Neutrophil (primary cell): ENCODE measurements at regions not wholly inside any gene's neighbourhood (a gene's known extent, or its start where the extent isn't known, plus 50 kb on each side); places are given as distances from the start of the nearest gene placed in this dataset.

Source experiments
- H3K27ac ChIP-seq: fragments of 200-600 bp; sonication (generic); 2 replicates; pipeline ENCODE4 v1.5.1; 2016; ENCODE audit warnings: mild to moderate bottlenecking, moderate library complexity
- H3K27me3 ChIP-seq: fragments of 200-600 bp; sonication (generic); 2 replicates; pipeline ENCODE4 v1.6.0; 2016; ENCODE audit warnings: mild to moderate bottlenecking
- H3K36me3 ChIP-seq: fragments of 200-600 bp; sonication (generic); 2 replicates; pipeline ENCODE4 v1.5.1; 2017
- H3K4me1 ChIP-seq, 2 experiments: fragments of 200-600 bp in 1 of 2; sonication (generic) in 1 of 2; 1 replicate in 1 of 2; 2 replicates in 1 of 2; pipeline versions ENCODE4 v1.5.1 to v1.6.1; 2013 to 2016; ENCODE audit warnings: low read depth in 1 of 2, low read length in 1 of 2, mild to moderate bottlenecking in 1 of 2, moderate library complexity in 1 of 2; ENCODE audit not compliant: control insufficient read depth in 1 of 2, insufficient read depth in 1 of 2
- H3K4me3 ChIP-seq, 2 experiments: fragments of 200-600 bp in 1 of 2; sonication (generic) in 1 of 2; 1 replicate in 1 of 2; 2 replicates in 1 of 2; pipeline ENCODE4 v1.5.1; 2013 to 2016; ENCODE audit warnings: low read depth in 1 of 2, low read length in 1 of 2, mild to moderate bottlenecking in 1 of 2, moderate library complexity in 1 of 2
- H3K9me3 ChIP-seq: fragments of 200-600 bp; sonication (generic); 2 replicates; pipeline ENCODE4 v1.5.1; 2016
- TF ChIP-seq, protein P1 (sequence below): fragments of 200-600 bp; sonication (generic); IDR thresholded peaks from 2 replicates; pipeline ENCODE4 v1.5.1; 2016; ENCODE audit warnings: antibody characterized with exemption

GRCh38 chr3:5757213-5757804, 569.8 kb downstream of the EDEM1 start:
- H3K27me3 ChIP-seq = no peaks in the 10 kb centered on the region
- TF ChIP-seq, protein P1, sequence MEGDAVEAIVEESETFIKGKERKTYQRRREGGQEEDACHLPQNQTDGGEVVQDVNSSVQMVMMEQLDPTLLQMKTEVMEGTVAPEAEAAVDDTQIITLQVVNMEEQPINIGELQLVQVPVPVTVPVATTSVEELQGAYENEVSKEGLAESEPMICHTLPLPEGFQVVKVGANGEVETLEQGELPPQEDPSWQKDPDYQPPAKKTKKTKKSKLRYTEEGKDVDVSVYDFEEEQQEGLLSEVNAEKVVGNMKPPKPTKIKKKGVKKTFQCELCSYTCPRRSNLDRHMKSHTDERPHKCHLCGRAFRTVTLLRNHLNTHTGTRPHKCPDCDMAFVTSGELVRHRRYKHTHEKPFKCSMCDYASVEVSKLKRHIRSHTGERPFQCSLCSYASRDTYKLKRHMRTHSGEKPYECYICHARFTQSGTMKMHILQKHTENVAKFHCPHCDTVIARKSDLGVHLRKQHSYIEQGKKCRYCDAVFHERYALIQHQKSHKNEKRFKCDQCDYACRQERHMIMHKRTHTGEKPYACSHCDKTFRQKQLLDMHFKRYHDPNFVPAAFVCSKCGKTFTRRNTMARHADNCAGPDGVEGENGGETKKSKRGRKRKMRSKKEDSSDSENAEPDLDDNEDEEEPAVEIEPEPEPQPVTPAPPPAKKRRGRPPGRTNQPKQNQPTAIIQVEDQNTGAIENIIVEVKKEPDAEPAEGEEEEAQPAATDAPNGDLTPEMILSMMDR = no peak
- H3K27ac ChIP-seq = no peak overlapping the region
- no peaks in the 10 kb centered on the region for H3K9me3 ChIP-seq
- H3K4me3 ChIP-seq = no peak overlapping the region
- no peaks in the 10 kb centered on the region for H3K36me3 ChIP-seq
- H3K4me1 ChIP-seq = no peaks in the 10 kb centered on the region

DNA sequence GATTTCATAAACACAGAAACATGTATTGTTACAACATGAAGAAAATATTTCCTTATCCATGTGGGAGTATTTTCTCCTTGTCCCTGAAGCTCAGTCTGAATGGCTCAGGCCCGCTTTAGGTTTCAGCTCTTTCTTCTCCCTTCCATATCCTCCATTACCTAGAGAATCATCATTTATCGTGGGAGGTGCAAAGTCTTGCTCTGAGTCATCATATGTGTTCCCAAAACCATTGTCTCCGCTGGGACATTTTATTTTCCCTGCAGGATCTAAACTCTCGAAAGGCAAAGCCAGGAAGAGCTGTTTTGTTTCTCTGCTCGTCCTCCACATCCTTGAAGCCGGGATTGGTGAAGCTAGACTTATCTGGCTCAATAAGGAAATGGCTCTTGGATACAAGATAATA, 571.2 kb downstream of the EDEM1 start:
- H3K9me3 ChIP-seq = no peaks in the 10 kb centered on the region
- no peak overlapping the region for H3K27ac ChIP-seq
- TF ChIP-seq, protein P1 = no peak
- no peaks in the 10 kb centered on the region for H3K36me3 ChIP-seq
- no peaks in the 10 kb centered on the region for H3K27me3 ChIP-seq
- no peaks in the 10 kb centered on the region for H3K4me1 ChIP-seq
- H3K4me3 ChIP-seq = no peak overlapping the region

DNA sequence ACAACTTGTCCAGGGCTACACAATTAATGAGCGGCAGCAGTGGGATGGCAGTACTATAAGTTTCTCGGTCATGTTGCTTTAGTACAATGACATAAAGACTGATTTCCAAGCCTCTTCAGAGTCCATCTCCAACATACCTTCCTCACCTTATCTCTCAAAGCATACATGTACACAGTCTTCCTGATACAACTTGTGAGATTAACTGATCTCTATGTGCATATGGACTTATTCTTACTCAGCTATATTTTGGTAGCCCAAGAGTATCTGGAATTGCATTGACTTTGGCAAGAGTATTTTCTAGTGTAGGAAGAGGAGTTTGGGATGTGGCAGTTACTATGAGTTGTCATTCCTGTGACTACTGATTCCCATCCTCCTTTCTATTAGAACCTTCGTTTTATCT, 575.0 kb downstream of the EDEM1 start:
- H3K36me3 ChIP-seq = no peaks in the 10 kb centered on the region
- no peak overlapping the region for H3K4me3 ChIP-seq
- no peak overlapping the region for H3K27ac ChIP-seq
- H3K9me3 ChIP-seq = no peaks in the 10 kb centered on the region
- H3K4me1 ChIP-seq = no peaks in the 10 kb centered on the region
- H3K27me3 ChIP-seq = no peaks in the 10 kb centered on the region
- TF ChIP-seq, protein P1 = no peak

DNA sequence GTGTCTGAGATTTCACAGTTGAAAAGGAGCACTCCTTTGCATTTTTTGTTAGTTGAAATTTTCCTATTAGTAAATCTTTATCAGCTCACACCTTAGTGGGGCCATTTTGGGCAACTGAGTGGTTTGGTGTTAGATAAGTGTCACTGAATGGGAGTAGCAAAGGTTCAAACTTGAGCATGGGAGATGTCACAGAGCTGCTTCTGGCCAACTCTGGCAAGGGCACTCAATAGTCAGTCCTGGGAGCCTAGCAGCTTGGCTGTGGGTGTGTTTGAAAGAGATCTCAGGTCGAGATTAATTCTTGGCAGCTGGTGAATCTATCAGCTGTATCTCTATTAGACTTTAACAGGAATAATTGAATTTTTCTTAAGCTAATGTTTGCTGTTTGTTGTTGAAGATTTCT, 579.3 kb downstream of the EDEM1 start:
- no peak overlapping the region for H3K4me3 ChIP-seq
- H3K36me3 ChIP-seq = no peaks in the 10 kb centered on the region
- no peaks in the 10 kb centered on the region for H3K9me3 ChIP-seq
- no peak overlapping the region for H3K27ac ChIP-seq
- TF ChIP-seq, protein P1 = no peak
- H3K4me1 ChIP-seq = no peaks in the 10 kb centered on the region
- H3K27me3 ChIP-seq = no peaks in the 10 kb centered on the region

DNA sequence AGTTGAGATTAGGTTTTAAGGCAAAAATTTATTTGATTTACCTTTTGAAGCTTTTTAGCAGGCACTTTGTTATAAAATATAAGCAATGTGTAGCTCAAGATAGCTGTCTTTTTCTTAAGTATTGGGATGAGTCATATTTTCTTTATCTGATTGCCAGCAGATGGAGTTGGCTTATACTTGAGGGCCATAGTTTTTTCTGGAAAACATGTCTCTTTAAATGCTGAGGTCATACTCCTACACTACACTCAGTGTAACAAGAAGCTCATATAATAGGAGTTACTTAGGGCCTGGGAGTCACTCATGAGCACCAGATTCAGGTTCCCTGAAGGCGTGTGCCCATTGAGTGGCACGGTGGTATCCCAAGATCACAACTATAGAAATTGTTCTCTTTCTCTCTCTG, 579.8 kb downstream of the EDEM1 start:
- Histone ChIP-seq H3K27me3 (no peaks in the 10 kb centered on the region), H3K4me3 (no peak overlapping the region), H3K36me3 (no peaks in the 10 kb centered on the region), H3K9me3 (no peaks in the 10 kb centered on the region), H3K27ac (no peak overlapping the region), H3K4me1 (no peaks in the 10 kb centered on the region)
- TF ChIP-seq, protein P1 = no peak
